H1 (cell line): ENCODE measurements at regions not wholly inside any gene's neighbourhood (a gene's known extent, or its start where the extent isn't known, plus 50 kb on each side); places are given as distances from the start of the nearest gene placed in this dataset.

Source experiments
- CTCF ChIA-PET: fragments of 300-600 bp; sonication (Branson Sonifier 250); formaldehyde crosslinking; loops from one replicate; lab custom pipeline; 2021; ENCODE audit not compliant: partially characterized antibody; lab: Charles Lee
- POLR2A ChIA-PET: fragments of 300-600 bp; sonication (Branson Sonifier 250); formaldehyde crosslinking; loops from one replicate; lab custom pipeline; 2021; ENCODE audit warnings: inconsistent platforms; ENCODE audit not compliant: partially characterized antibody; lab: Charles Lee
- DNase-seq, 2 experiments: peaks; one replicate each; pipeline versions ENCODE4 v3.0.0 to v3.0.0-alpha.2; 2010 to 2022; ENCODE audit warnings: low spot score in 2 of 2, low read depth in 1 of 2, mixed read lengths in 1 of 2
- FAIRE-seq: peaks from 2 replicates; lab custom pipeline; 2011; peaks lifted over from hg19 to GRCh38; lab: Jason Lieb, UNC
- H2AFZ ChIP-seq: 2 replicates; pipeline ENCODE4 v1.8.1; 2012; ENCODE audit warnings: low read length, inconsistent platforms
- H2AK5ac ChIP-seq: 2 replicates; pipeline ENCODE4 v1.6.1; 2013; ENCODE audit warnings: low read depth, low read length
- H2BK120ac ChIP-seq: replicated peaks from 2 replicates; pipeline ENCODE3; 2013; ENCODE audit warnings: low read depth, low read length, inconsistent platforms
- H2BK12ac ChIP-seq: 2 replicates; pipeline ENCODE4 v1.6.1; 2013; ENCODE audit warnings: low read depth, low read length
- H2BK15ac ChIP-seq: 2 replicates; pipeline ENCODE4 v1.6.1; 2013; ENCODE audit warnings: low read length
- H2BK20ac ChIP-seq: 2 replicates; pipeline ENCODE4 v1.6.1; 2013; ENCODE audit warnings: low read length
- H2BK5ac ChIP-seq: 2 replicates; pipeline ENCODE4 v1.6.1; 2013; ENCODE audit warnings: low read depth, low read length
- H3K14ac ChIP-seq: 2 replicates; pipeline ENCODE4 v1.6.1; 2013; ENCODE audit warnings: inconsistent platforms; ENCODE audit not compliant: insufficient read length
- H3K18ac ChIP-seq: 2 replicates; pipeline ENCODE4 v1.6.1; 2013; ENCODE audit warnings: low read length; ENCODE audit errors: extremely low read depth
- H3K23ac ChIP-seq: 2 replicates; pipeline ENCODE4 v1.6.1; 2013; ENCODE audit warnings: inconsistent platforms; ENCODE audit not compliant: insufficient read length
- H3K23me2 ChIP-seq: 2 replicates; pipeline ENCODE4 v1.6.1; 2013; ENCODE audit warnings: low read depth, low read length
- H3K27ac ChIP-seq: 2 replicates; pipeline ENCODE4 v1.6.1; 2011; ENCODE audit warnings: low read depth, low read length, inconsistent platforms
- H3K27me3 ChIP-seq, 4 experiments: replicated peaks in 1 of 4; 1 replicate in 1 of 4; 2 replicates in 3 of 4; pipeline versions ENCODE4 v1.6.1 to v1.8.1; 2011 to 2013; ENCODE audit warnings: low read length in 3 of 4, mild to moderate bottlenecking in 3 of 4, inconsistent platforms in 2 of 4, mixed read lengths in 2 of 4, moderate library complexity in 1 of 4; ENCODE audit not compliant: control insufficient read depth in 3 of 4, insufficient read depth in 3 of 4; ENCODE audit errors: extremely low read depth in 1 of 4
- H3K36me3 ChIP-seq, 4 experiments: 2 replicates each; pipeline versions ENCODE4 v1.6.1 to v1.8.1; 2011 to 2013; ENCODE audit warnings: mild to moderate bottlenecking in 4 of 4, low read length in 3 of 4, moderate library complexity in 2 of 4, control low read depth in 1 of 4, inconsistent platforms in 1 of 4; ENCODE audit not compliant: insufficient read depth in 4 of 4, control insufficient read depth in 2 of 4
- H3K4ac ChIP-seq: replicated peaks from 2 replicates; pipeline ENCODE3; 2013; ENCODE audit warnings: low read length, low read depth, mixed read lengths, inconsistent platforms; ENCODE audit not compliant: insufficient read length
- H3K4me1 ChIP-seq, 4 experiments: replicated peaks in 1 of 4; 1 replicate in 1 of 4; 2 replicates in 3 of 4; pipeline versions ENCODE4 v1.6.1 to v1.8.1; 2011 to 2013; ENCODE audit warnings: low read length in 3 of 4, inconsistent platforms in 2 of 4, mixed read lengths in 1 of 4; ENCODE audit not compliant: insufficient read depth in 4 of 4, control insufficient read depth in 3 of 4
- H3K4me2 ChIP-seq, 2 experiments: 2 replicates each; pipeline versions ENCODE4 v1.6.1 to v1.8.1; 2011 to 2013; ENCODE audit warnings: low read depth in 2 of 2, low read length in 2 of 2, control low read depth in 1 of 2, inconsistent platforms in 1 of 2, mild to moderate bottlenecking in 1 of 2; ENCODE audit not compliant: insufficient read depth in 1 of 2
- H3K4me3 ChIP-seq, 4 experiments: fragments of 200-600, 300-600 bp in 1 of 4; sonication (generic), shearing (Covaris generic), sonication (Bioruptor Twin) in 1 of 4; 2 replicates each; pipeline versions ENCODE4 v1.5.1 to v1.8.1; 2011 to 2016; ENCODE audit warnings: low read length in 4 of 4, low read depth in 3 of 4, control low read depth in 2 of 4, inconsistent platforms in 2 of 4, mild to moderate bottlenecking in 2 of 4, mixed read lengths in 1 of 4, moderate library complexity in 1 of 4; ENCODE audit not compliant: insufficient read depth in 2 of 4; ENCODE audit errors: extremely low read depth in 1 of 4
- H3K56ac ChIP-seq: replicated peaks from 2 replicates; pipeline ENCODE3; 2013; ENCODE audit warnings: low read depth, mild to moderate bottlenecking, mixed read lengths, low read length, inconsistent platforms; ENCODE audit not compliant: insufficient read length
- H3K79me1 ChIP-seq: 2 replicates; pipeline ENCODE4 v1.6.1; 2013; ENCODE audit warnings: low read depth, low read length, control low read depth
- H3K79me2 ChIP-seq, 2 experiments: 2 replicates each; pipeline versions ENCODE4 v1.6.1 to v1.8.1; 2012 to 2013; ENCODE audit warnings: low read length in 2 of 2, mild to moderate bottlenecking in 2 of 2, inconsistent platforms in 1 of 2; ENCODE audit not compliant: insufficient read depth in 2 of 2, control insufficient read depth in 1 of 2
- H3K9ac ChIP-seq, 4 experiments: replicated peaks in 1 of 4; 1 replicate in 1 of 4; 2 replicates in 3 of 4; pipeline versions ENCODE4 v1.6.1 to v1.8.1; 2011 to 2013; ENCODE audit warnings: low read depth in 3 of 4, low read length in 3 of 4, control low read depth in 2 of 4, mild to moderate bottlenecking in 2 of 4, moderate library complexity in 2 of 4, inconsistent platforms in 1 of 4; ENCODE audit errors: extremely low read depth in 1 of 4
- H3K9me3 ChIP-seq, 2 experiments: 2 replicates each; pipeline versions ENCODE4 v1.6.1 to v1.8.1; 2012 to 2013; ENCODE audit warnings: mild to moderate bottlenecking in 2 of 2, moderate library complexity in 2 of 2, control low read depth in 1 of 2, inconsistent platforms in 1 of 2, low read depth in 1 of 2, low read length in 1 of 2, mixed read lengths in 1 of 2; ENCODE audit not compliant: insufficient read depth in 2 of 2
- H4K20me1 ChIP-seq, 2 experiments: replicated peaks in 1 of 2; 2 replicates each; pipeline versions ENCODE3 to v1.8.1; 2011 to 2013; ENCODE audit warnings: inconsistent platforms in 2 of 2, low read length in 2 of 2, mild to moderate bottlenecking in 1 of 2; ENCODE audit not compliant: insufficient read depth in 2 of 2, control insufficient read depth in 1 of 2
- H4K5ac ChIP-seq: 2 replicates; pipeline ENCODE4 v1.6.1; 2013; ENCODE audit warnings: low read length, low read depth, mixed read lengths, inconsistent platforms; ENCODE audit not compliant: insufficient read length
- H4K8ac ChIP-seq: 2 replicates; pipeline ENCODE4 v1.8.0; 2013; ENCODE audit warnings: mild to moderate bottlenecking, moderate library complexity, low read length, inconsistent platforms; ENCODE audit not compliant: insufficient read depth; ENCODE audit errors: extremely low read depth
- H4K91ac ChIP-seq: replicated peaks from 2 replicates; pipeline ENCODE3; 2013; ENCODE audit warnings: low read length, mixed read lengths, inconsistent platforms; ENCODE audit not compliant: insufficient read length
- BCL11A ChIP-seq, 2 experiments: IDR thresholded peaks; one replicate each; pipeline ENCODE4 v1.6.1; 2011; ENCODE audit warnings: low read depth in 2 of 2, low read length in 2 of 2, mild to moderate bottlenecking in 2 of 2
- CHD2 ChIP-seq: IDR thresholded peaks from 2 replicates; pipeline ENCODE4 v1.6.1; 2012; ENCODE audit warnings: low read length, improper control_type of control experiment
- CTBP2 ChIP-seq: IDR thresholded peaks from 2 replicates; pipeline ENCODE4 v1.7.0; 2011; ENCODE audit warnings: borderline replicate concordance, mild to moderate bottlenecking, moderate library complexity, mixed read lengths, low read length; ENCODE audit not compliant: insufficient read depth, insufficient read length
- FOSL1 ChIP-seq: IDR thresholded peaks from 2 replicates; pipeline ENCODE4 v1.6.1; 2011; ENCODE audit warnings: mild to moderate bottlenecking, low read depth, low read length, moderate library complexity; ENCODE audit not compliant: insufficient read depth
- HDAC6 ChIP-seq: IDR thresholded peaks from one replicate; pipeline ENCODE4 v1.7.1; 2012; ENCODE audit warnings: low read depth, mild to moderate bottlenecking, inconsistent platforms, low read length, moderate library complexity
- KDM1A ChIP-seq: fragments of 200-600, 300-600 bp; sonication (generic); IDR thresholded peaks from 2 replicates; pipeline ENCODE4 v1.7.1; 2016; ENCODE audit warnings: mild to moderate bottlenecking, low read length, borderline replicate concordance
- MAFK ChIP-seq: IDR thresholded peaks from 2 replicates; pipeline ENCODE4 v1.6.1; 2012; ENCODE audit warnings: low read depth, mild to moderate bottlenecking, improper control_type of control experiment, low read length
- NRF1 ChIP-seq: IDR thresholded peaks from 2 replicates; pipeline ENCODE4 v1.6.1; 2011; ENCODE audit warnings: mild to moderate bottlenecking, low read depth, low read length, improper control_type of control experiment
- RFX5 ChIP-seq: IDR thresholded peaks from 2 replicates; pipeline ENCODE4 v1.6.1; 2011; ENCODE audit warnings: low read depth, low read length, improper control_type of control experiment, borderline replicate concordance
- SIN3A ChIP-seq, 2 experiments: IDR thresholded peaks in 1 of 2; conservative IDR thresholded peaks in 1 of 2; 2 replicates each; pipeline ENCODE4 v1.6.1; 2011 to 2012; ENCODE audit warnings: low read length in 2 of 2, improper control_type of control experiment in 1 of 2, low read depth in 1 of 2, mild to moderate bottlenecking in 1 of 2
- SIX5 ChIP-seq: IDR thresholded peaks from 2 replicates; pipeline ENCODE4 v1.6.1; 2011; ENCODE audit warnings: mild to moderate bottlenecking, low read depth, low read length
- SP1 ChIP-seq: IDR thresholded peaks from 2 replicates; pipeline ENCODE4 v1.6.1; 2011; ENCODE audit warnings: low read depth, low read length
- SUZ12 ChIP-seq: fragments of 200-600 bp; sonication (generic); IDR thresholded peaks from 2 replicates; pipeline ENCODE4 v1.6.1; 2012; ENCODE audit warnings: mild to moderate bottlenecking, inconsistent platforms, low read length, moderate library complexity, mixed read lengths
- TAF1 ChIP-seq: IDR thresholded peaks from 2 replicates; pipeline ENCODE4 v1.6.1; 2011; ENCODE audit warnings: mild to moderate bottlenecking, low read depth, low read length
- WGBS, 2 experiments: shearing (Covaris generic) in 1 of 2; methylation state at CpG; one replicate each; pipeline versions ENCODE4 v1.1.6 to v1.1.7; 2013 to 2015; ENCODE audit warnings: low lambda C conversion rate in 2 of 2, mixed read lengths in 2 of 2, inconsistent platforms in 1 of 2, low coverage in 1 of 2, missing lambda C conversion rate in 1 of 2; ENCODE audit not compliant: insufficient replicate concordance in 2 of 2, insufficient coverage in 1 of 2, insufficient read length in 1 of 2; ENCODE audit errors: extremely low coverage in 1 of 2, missing lambda C conversion rate in 1 of 2; 5-methylcytosine and 5-hydroxymethylcytosine counted together
- TF ChIP-seq, protein P1 (sequence below): IDR thresholded peaks from 2 replicates; pipeline ENCODE4 v1.6.1; 2011; ENCODE audit warnings: low read depth, mild to moderate bottlenecking, low read length; ENCODE audit not compliant: insufficient read depth

DNA sequence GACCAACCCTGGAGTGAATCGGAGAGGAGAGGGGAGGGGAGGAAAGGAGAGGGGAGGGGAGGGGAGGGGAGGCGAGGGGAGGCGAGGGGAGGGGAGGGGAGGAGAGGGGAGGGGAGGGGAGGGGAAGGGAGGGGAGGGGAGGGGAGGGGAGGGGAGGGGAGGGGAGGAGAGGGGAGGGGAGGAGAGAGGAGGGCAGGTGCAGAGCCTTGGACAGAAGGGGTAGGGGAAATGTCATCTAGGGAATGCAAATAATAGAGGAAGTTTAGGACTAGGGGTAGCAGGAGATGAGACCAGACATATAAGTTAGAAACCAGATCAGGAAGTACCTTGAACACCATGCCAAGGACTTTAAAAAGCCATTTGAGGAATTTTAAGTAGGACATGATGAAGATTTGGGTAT is 119.8 kb downstream of the RBFOX3 start:
- Histone ChIP-seq H4K91ac (no peak overlapping the region), H2BK120ac (no peak overlapping the region), H3K27ac (no peak overlapping the region), H3K4ac (no peak overlapping the region), H2AK5ac (no peak overlapping the region), H4K20me1 (no peaks in the 10 kb centered on the region), H3K79me2 (no peaks in the 10 kb centered on the region), H3K14ac (no peak overlapping the region), H3K23ac (no peak overlapping the region), H3K79me1 (no peaks in the 10 kb centered on the region), H3K18ac (no peak overlapping the region), H4K8ac (no peak overlapping the region), H3K27me3 (no peaks in the 10 kb centered on the region; a peak in 1 of 7 replicates), H4K5ac (no peak overlapping the region), H3K4me1 (peaks cover 0 to 4% (median 3%) of the 10 kb centered on the region in 4 experiments; a peak in 5 of 7 replicates), H3K9me3 (no peaks in the 10 kb centered on the region), H3K23me2 (no peaks in the 10 kb centered on the region), H2BK15ac (no peak overlapping the region), H3K36me3 (no peaks in the 10 kb centered on the region), H3K9ac (no peak overlapping the region), H2AFZ (no peak overlapping the region), H2BK12ac (no peak overlapping the region), H2BK20ac (no peak overlapping the region), H3K56ac (no peak overlapping the region), H2BK5ac (no peak overlapping the region), H3K4me2 (no peak overlapping the region), H3K4me3 (no peak overlapping the region)
- FAIRE-seq (no peak), DNase-seq (no peak)
- WGBS, 2 experiments, result 33% methylated on average over 2 of the region's 3 CpGs; no CpG with 5 or more reads in 1 of the 2 experiments
- POLR2A ChIA-PET, result interaction anchor here (0.6 kb wide), 1 partner anchor 332 kb away, joined by 4 read pairs; no protein-coding TSS in a partner anchor
- CTCF ChIA-PET, result interaction anchor here (2.9 kb wide), 1 partner anchor 13 kb away, joined by 9 read pairs; no protein-coding TSS in a partner anchor
- TF ChIP-seq KDM1A (no peak), TAF1 (no peak), SP1 (no peak), MAFK (no peak), HDAC6 (no peak), NRF1 (no peak), CTBP2 (no peak), BCL11A (IDR thresholded peaks at IDR 0.05; ENCODE audit: low read depth in 2 of 2, low read length in 2 of 2) (no peak), SIX5 (no peak), SUZ12 (no peak), RFX5 (no peak), FOSL1 (no peak), SIN3A (conservative IDR thresholded peaks at IDR 0.05 in 1 of 2, IDR thresholded peaks at IDR 0.05 in 1 of 2; ENCODE audit: low read depth in 1 of 2, low read length in 2 of 2) (no peak), CHD2 (no peak)
- TF ChIP-seq, protein P1, sequence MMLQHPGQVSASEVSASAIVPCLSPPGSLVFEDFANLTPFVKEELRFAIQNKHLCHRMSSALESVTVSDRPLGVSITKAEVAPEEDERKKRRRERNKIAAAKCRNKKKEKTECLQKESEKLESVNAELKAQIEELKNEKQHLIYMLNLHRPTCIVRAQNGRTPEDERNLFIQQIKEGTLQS, result no peak
